DMS53 treated with DMSO at 0.1 percent for 48 hours (cell line): ENCODE measurements at regions not wholly inside any gene's neighbourhood (a gene's known extent, or its start where the extent isn't known, plus 50 kb on each side); places are given as distances from the start of the nearest gene placed in this dataset.
"Not testable (repeated sequence)": the region's sequence is repeated elsewhere in the genome, so short reads cannot be mapped to it uniquely, and the experiment has no call there.

ENCODE experiments used
- DNase-seq: peaks from one replicate; lab custom pipeline; 2025; ENCODE audit not compliant: unreplicated experiment; lab: John Stamatoyannopoulos, UW

DNA sequence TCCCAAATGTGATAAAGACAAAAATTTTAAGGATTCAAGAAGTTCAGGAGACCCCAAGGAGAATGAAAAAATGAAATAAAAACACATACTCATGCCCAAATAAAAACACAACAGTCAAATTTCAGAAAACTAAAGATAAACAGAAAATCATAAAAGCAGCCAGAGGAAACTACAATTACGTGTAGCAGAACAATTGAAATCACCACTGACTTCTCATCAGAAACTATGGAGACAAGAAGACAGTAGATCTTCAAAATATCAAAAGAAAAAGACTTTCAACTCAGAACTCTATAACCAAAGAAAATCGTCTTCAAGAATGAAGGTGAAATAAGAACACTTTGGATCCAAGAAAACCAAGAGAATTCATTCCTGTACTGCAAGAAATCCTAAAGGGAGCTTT lies 54.9 kb downstream of the DIO3 start:
- DNase-seq: no peak

DNA sequence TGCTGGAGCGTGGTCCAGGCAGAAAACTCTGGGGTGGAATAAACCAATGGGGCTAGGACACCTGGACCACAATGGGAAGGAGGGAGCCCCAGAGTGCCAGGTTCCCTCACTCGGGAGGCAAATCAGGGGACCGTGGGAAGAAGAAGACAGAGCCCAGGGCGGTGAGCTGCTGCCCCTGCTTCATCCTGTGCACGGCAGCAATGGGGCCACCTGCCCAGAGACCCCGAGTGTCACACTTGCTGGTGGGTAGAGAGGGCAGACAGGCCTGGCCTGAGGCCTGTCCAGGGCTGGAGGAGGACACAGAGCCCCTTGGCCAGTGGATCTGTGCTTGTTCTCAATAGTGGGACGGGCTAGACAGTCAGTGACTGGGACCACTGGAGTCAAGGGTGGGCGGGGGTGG lies 58.2 kb downstream of the DIO3 start:
- no peak for DNase-seq

DNA sequence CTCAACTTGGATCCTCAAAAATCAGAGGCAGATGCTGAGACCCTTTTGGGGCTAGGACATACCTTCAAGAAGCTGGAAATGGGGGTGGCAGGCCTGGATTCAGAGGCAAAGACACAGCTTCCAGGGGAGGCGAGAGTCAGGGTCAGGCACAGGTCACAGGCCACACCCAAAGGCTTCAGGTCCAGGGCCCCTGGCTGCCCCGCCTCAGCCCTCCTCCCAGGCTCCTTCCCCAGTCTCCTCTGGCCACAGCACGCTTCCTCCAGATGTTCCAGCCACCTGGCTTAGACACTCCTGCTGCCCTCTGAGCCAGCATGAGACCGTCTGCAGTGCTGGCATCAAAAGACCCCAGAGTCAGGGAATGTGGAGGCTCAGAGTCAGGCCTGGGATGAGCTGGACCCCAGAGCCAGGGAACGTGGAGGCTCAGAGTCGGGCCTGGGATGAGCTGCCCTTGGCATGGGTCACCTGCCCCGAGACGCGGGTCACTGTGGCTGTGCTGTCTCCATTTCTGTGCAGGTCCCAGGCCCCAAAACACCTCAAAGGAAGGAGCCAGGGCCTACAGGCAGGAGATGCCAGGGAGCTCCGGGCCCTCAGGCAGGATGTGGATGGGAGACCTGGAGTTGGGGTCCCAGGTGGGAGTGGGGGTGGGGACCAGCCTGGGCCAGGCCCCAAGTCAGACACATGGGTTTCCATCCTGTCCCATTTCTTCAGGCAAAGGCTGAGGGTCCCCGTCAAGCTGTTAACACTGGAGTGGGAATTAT lies 58.9 kb downstream of the DIO3 start:
- DNase-seq: no peak

DNA sequence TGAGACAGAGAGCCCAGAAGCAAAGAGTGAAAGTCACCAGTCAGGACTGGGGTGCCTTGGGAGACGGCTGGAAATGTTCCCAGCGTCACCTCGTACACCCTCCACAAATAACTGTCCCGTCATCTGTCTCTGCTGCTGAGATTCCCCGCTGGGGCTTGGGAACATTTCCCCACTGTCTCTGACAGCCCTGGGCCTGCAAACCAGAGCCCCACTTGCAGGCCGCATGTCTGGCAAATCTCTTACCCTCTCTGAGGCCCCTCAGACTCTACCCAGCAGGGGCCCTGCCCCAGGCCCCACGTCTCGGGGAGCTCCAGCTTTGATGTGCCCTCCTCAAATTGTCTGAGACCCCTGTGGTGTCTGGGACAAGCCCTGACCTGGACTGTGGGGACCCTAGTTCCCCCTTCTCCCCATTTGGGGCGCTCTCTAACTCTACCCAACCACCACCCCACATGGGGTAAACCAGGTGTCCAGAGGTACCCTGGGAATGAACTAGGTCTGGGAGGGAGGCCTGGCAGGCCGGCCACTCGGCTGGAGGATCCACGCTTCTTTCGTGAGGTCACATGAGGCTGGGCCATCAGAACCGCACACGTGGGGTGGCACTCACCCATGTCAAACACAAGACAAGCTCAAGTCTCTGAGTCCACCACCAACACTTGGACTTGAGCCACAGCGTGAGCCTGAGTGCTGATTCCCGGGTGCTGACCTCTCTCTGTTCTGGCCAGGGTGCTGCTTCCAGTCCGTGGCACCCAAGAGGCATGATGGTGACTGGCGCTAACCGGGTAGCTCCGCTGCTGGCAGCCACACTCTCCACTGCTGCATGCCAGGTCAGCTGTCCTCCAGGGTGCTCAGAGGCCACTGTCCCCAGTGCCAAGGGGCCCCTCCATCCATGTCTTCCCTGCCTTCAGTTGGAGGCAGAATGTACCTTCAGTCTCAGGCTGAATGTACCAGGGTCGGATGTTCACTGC lies 59.8 kb downstream of the DIO3 start:
- no peak for DNase-seq

DNA sequence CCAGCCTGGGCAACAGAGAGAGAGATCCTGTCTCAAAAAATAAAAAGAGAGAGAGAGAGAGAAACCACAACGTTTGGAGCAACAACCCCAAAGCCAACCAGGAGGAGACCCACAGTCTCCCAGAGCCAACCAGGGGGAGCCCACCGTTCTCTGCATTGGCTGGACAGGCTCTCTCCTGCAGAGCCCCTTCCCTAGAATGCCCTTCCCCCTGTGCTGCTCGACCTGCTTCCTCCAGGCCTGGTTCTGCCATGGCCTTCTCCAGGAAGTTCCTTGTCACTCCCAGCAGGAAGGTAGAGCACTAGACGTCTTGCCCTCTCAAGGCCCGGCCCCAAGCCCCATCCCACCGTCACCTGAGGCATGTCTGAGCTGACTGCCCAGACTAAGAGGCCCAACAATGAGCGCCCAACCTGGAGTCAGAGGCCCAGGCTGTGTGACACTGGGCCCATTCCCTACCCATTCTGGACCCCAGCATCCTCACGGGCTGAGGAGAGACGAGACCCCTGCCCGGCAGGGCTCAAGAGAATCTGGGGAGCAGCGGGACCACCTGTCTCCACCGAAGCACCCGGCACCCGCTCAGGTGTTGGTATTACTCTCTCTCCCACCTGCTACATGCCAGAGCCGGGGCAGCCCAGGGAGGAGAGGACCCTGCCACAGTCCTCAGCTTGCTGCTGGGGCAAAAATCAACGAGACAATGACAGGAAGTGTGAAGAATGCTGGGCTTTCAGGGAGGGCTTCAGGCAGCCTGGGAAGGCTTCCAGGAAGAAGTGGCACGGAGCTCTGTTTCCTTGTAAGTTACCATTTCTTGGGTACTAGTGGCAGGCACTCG lies 61.2 kb downstream of the DIO3 start:
- DNase-seq: no peak

DNA sequence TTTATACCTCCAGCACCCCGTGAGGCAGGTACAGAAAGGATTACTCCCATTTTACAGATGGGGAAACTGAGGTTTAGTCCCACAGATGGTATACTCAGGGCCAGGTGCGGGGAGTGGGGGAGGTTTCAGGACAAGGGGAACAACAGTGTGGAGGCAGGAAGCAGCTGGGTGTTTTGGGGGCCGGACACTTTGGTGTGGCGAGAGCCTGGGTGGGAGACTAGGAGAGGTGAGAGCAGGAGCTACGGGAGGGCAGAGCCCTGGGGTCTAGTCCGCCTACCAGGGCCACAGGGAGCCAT lies 61.7 kb downstream of the DIO3 start:
- no peak for DNase-seq

DNA sequence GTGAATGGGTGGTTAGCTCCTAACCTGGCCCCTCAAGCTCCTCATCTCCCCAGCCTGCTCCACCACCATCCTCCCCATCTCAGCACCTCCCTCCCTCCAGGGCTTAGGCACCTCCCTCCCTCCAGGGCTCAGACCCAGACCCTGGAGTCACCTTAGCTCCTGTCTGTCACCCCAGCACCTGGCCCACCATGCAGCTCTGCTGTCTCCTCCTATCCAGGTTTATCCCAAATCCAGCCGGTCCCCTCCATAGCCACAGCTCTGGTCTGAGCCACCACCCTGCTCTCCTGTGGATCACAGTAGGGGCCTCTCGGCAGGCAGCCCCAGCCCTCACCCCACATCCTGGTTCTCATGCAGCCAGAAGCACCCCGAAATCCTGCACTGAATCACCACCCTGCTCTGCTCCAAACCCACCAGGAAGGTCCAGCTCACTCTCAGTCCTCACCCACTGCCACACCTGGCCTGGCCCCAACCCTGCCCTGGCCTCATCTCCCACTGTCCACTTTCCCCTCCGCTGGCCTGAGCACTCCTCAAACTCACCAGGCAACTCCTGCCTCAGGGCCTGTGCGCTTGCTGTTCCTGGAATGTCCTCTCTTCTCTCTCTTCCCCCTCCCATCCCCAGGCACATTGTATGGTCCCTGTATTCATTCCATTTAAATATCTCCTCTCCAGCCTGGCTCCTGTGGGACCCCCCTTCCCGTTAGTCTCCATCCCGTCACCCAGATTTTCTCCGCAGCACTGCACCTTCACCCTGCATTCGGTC lies 62.6 kb downstream of the DIO3 start:
- no peak for DNase-seq

DNA sequence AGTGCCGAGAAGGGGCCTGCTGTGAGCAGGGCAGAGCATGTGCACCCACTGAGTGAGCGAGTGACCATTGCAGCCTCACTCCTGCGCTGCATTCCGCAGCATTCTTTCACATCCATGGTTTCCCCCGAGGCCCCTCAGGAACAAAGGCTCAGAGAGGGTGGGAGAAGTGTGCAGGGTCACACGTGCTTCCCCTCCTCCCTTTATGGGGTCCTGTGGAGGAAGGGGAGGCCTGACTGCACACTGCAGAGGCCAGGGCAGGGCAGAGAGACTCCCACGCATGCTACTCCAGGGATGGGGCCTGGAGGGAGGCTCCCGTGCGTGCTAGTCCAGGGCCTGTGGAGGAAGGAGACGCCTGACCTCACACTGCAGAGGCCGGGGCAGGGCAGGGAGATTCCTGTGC lies 63.2 kb downstream of the DIO3 start:
- no peak for DNase-seq

DNA sequence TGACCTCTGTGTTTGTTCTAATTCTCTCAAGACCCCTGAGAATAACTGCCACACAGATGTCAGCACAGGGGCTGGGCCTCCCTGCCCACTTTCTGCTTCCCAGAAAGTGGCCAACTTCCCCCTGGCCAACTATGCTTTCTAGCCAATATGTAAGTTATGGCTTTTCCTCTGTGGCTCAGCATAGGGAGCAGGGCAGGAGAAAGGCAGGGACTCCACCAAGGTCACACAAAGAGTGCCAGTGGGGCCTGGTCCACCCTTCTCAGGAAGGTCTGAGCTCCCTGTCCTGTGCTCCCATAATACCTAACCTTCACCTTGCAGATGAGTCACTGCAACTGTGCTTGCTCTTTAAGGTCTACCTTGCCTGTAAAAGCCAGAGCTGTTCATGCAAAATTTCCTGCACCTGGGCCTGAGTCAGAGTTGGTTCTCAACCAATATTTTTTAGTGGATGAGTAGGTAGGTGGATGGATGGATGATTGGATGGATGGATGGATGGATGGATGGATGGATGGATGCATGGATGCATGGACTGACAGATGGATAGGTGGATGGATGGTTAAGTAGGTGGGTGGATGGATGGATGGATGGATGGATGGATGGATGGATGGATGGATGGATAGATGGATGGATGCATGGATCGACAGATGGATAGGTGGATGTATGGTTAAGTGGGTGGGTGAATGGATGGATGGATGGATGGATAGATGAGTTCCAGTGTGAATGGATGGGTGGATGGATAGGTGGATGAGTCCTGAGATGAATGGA lies 64.2 kb downstream of the DIO3 start:
- no peak for DNase-seq

DNA sequence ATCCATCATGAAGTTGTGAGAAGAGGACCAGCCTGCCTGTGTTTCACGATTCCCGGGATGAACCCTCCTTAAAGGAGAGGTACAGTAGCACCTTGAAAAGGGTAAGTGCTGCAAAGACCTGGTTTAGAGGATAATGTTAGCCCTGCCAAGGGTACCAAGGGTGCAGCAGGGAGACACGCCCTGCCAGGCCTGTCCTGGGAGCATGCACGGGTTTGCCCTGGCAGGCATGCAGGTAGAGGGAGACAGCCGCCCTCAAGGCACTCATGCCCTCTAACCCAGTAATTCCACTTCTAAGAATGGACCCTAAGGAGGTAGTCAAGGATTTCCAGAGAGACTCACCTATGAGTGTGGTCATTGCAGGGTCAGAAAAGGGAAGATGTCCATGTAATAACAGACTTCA lies 65.0 kb downstream of the DIO3 start:
- no peak for DNase-seq

DNA sequence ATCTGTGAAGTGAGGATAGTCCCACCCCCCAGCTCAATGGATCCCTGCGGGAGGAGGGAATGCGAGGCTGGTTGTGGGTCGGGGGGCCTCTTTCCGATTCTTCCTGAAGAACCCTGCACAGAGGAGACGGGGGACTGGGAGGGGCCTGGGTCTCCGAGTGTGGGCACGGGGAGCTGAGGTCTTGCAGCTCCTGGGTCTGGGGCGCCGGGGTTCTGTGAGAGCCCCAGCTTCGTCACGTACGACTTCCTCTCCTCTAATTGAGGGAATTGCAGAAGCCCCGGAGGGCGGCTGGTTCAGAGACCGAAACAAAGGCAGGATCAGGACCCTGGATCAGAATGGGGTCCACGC lies 66.6 kb downstream of the DIO3 start:
- no peak for DNase-seq

DNA sequence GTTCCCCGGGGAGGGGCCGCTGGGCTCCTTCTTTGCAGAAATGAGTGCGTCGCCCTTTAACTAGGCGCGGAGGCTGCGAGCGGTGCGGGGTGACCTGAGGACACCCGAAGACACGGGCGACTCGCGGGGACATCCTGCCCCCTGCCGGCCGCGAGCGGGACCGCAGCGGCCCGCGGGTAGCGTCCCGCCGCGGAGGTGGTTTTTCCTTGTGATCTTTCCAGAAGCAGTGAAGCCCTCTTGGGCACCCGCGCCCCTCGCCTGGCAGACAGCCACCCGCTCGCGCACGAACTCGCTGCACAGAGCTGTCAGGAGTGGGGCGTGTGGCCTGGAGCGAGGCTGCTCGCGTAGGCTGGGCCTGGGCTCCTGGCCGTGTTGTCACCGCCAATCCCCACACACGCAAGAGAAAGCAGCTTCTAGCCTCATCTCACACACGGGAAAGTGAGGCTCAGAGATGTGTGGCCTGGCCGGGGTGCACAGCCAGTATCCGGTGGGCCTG lies 67.2 kb downstream of the DIO3 start:
- no peak for DNase-seq

DNA sequence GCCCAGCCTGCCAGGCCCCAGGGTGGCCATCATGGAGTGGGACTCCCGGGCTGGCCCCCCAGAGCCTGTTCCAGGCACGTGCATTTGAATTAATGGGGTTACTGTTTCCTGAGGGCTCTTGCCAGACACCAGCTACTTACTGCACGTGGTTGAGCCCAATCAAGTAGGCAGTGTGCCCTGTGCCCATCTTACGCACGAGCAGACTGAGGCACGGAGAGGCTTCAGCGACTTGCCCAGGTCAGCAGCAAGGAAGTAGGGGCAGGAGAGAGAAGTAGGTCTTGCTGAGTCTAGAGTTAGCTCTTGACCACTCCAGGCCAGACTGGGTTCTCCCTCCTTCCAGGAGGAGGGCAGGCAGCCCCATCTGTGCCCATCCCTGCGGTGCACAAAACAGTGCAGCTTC lies 67.7 kb downstream of the DIO3 start:
- DNase-seq: no peak

DNA sequence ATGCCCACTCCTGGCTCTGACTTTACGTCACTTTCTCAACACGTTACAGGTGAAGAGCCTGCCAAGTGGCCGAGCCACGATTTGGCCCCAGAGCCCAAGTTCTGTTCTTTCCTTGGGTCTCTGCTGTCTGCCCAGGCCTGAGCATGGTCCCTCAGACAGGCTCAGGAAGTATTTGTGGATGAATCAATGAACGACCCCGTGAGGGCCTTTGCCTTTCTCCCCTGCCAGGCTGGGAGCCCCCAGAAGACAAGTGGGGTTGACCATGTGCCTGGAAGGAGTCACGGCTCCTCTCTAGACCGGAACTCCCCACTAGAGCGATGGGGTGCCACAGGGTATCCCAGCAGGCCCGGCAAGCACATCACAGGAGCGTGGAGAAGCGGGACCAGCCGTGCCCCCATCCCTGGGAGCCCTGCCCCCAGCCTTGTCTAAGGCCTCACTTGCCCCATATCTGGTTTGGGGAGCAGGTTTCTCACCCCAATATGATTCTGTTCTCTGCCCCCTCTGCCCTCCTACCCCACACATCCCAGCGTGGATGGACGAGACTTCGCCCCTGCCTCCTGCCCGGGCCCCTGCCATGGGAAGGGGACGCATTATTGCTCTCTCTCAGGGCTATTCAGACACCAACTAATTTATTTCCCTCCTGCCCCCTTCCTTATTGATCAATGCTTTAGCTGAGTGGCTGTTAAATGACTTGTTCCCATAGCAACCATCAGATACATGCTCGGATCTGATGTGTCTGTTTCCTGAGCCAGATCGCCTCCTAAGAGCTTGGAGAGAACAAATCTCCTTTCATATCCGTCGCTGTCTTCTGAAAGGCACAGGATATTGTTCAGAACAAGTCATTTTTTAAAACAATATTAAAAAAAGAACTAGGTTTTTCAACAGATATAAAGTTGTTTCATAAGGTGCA lies 69.0 kb downstream of the DIO3 start:
- no peak for DNase-seq

DNA sequence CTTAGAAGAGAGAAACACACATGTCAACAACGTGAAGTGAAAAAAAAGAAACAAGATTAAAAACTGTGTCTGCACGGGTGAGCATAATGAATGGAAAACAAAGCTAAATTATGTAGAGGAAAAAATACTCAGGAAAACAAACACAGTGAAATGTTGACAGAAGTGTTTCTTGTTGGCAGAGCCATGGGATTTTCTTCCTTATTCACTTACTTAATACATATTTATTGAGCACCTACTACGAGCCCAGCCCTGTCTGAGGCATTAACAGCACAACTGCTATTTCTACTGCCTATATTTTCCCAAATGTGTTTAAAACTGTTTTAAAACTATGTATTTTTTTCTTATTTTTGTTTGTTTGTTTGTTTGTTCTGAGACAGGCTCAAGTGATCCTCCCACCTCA lies 69.9 kb downstream of the DIO3 start:
- no peak for DNase-seq

DNA sequence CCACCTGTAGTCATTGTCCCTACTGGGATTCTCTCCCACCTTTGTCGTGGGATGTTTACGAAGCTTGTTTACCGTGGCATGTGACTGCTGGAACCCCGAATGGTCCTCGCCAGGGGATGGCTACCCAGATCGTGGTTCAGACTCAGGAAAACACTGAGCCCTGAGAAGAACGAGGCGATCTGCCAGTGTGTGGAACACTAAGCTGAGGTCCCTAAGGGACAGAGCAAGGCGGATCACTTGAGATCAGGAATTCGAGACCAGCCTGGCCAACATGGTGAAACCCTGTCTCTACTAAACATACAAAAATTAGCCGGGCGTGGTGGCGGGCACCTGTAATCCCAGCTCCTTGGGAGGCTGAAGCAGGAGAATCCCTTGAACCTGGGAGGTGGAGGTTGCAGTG lies 70.7 kb downstream of the DIO3 start:
- DNase-seq: not testable (repeated sequence)

DNA sequence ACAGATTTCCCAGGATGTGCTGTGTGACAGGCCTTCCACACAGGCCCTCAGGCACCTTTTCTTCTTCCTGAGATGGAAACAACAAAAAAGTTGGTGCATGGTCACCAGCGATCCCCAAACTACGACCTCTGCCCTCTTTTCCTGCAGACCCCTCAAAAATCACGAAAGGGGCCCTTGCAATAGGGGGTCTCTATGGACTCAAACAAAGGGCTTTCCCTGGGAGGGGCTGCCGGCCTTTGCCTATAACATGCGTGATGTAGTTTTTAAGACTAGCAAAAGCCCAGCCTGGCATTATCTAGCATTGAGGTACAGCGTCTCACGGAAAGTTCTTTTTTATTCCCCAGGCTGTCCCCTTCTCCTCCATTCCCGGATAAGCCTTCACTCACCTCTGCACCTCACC lies 71.2 kb downstream of the DIO3 start:
- DNase-seq: no peak

DNA sequence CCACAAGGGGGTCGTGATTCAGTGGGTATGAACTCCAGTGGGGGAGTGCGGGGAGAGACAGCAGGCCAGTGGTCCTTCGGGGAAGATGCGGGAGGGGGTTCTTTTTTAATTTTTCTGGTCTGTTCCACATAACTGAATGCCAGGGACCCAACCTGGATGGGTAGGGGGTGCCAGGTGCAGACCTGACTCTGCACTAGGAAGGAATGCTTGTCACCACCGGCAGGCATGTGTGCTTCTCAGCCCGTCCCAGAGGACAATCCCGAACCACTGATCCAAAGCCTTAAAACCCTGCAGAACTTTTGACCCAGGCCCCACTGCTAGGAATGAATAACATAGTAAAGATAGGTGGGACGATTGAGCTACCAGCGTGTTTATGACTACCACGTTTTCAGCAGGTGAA lies 72.0 kb downstream of the DIO3 start:
- no peak for DNase-seq

DNA sequence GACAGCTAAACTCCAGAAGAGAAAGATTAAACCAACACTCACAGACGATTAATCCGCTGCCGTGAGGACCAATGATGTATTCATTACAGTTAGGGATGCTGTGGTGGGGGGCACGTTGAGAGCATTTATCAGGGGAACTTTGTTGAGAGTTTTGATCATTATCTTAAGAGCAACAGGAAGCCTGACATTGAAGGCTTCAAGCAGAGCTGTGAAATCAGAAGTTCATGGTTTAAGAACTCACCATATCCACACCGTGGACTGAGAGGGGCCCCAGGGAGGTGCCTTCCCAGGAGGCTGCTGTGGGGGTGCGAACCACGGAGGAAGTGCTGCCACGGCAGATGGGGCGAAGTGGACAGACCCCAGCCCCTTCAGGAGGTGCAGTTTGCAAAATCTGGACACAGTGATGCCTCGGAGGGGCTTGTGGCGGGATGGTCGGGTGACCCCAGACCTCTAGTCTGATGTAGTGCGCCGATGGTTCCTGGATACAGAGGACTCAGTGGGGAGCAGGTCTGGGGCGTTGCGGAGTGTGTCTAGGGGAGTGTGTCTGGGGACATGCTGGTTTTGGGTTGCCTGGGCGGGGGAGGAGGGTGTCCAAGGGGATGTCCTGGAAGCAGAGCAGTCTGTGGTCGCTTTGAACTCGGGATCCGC lies 73.0 kb downstream of the DIO3 start:
- DNase-seq: no peak
